Muscle layer of colon (tissue), 2 donors: ENCODE measurements at regions not wholly inside any gene's neighbourhood (a gene's known extent, or its start where the extent isn't known, plus 50 kb on each side); places are given as distances from the start of the nearest gene placed in this dataset.

Experiments used
- H3K27ac ChIP-seq: one replicate; pipeline ENCODE4 v1.7.0; 2013; ENCODE audit warnings: low read depth, mild to moderate bottlenecking, low read length, moderate library complexity
- H3K27me3 ChIP-seq, 2 donors: one replicate each; pipeline ENCODE4 v1.7.0; 2013; ENCODE audit warnings: low read length in 2 of 2, mild to moderate bottlenecking in 2 of 2; ENCODE audit not compliant: insufficient read depth in 2 of 2, control insufficient read depth in 1 of 2
- H3K36me3 ChIP-seq: one replicate; pipeline ENCODE4 v1.7.0; 2013; ENCODE audit warnings: mild to moderate bottlenecking, low read length; ENCODE audit not compliant: insufficient read depth
- H3K4me1 ChIP-seq: one replicate; pipeline ENCODE4 v1.7.0; 2013; ENCODE audit warnings: mild to moderate bottlenecking, low read length; ENCODE audit not compliant: insufficient read depth
- H3K4me3 ChIP-seq, 2 donors: one replicate each; pipeline ENCODE4 v1.7.0; 2013; ENCODE audit warnings: low read length in 2 of 2, low read depth in 1 of 2, mild to moderate bottlenecking in 1 of 2, moderate library complexity in 1 of 2
- H3K9ac ChIP-seq: one replicate; pipeline ENCODE4 v1.7.0; 2013; ENCODE audit warnings: low read length
- H3K9me3 ChIP-seq: one replicate; pipeline ENCODE4 v1.7.0; 2013; ENCODE audit warnings: mild to moderate bottlenecking, low read length
- donor health status: abdominal sarcoma.
- donor health status: Adenocarcinoma of cecum.

DNA sequence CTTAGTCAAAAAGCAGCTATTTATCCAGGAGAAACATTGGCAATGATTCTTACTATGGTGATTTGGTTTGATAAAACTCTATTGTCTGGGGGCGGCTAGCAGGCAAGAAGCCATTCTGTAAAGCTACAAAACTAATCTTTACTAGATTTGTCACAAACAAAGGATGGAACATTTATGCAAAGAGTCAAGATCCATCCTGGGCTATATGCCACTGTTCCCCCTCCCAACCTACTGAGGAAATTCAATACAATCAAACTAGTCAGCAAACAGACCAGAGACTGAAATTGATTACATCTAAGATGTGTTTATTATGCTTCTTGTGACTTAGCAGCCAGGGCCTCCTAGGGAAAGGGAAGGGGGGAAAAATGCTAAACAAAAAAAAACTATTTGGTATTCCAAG is 397.6 kb downstream of the GPAM start:
- no peaks in the 10 kb centered on the region for H3K4me1 ChIP-seq
- no peaks in the 10 kb centered on the region for H3K27me3 ChIP-seq
- no peaks in the 10 kb centered on the region for H3K36me3 ChIP-seq
- no peak overlapping the region for H3K9ac ChIP-seq
- no peak overlapping the region for H3K4me3 ChIP-seq
- no peak overlapping the region for H3K27ac ChIP-seq
- H3K9me3 ChIP-seq, result no peaks in the 10 kb centered on the region

DNA sequence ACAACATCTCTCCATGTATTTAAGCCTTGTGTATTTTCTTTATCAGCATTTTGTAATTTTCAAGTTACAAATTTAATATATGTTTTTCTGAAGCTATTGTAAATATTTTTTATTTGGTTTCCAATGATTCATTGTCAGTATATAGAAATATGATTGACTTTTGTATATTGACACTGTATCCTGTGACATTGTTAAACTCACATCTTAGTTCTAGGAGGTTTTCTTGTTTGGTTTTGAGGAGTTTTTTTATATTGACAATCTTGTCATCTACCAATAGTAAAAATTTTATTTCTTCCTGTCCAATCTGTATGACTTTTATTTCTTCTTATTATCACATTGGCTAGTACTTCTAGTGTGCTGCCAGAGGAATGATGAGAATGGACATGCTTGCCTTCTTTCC is 393.7 kb downstream of the GPAM start:
- Histone ChIP-seq H3K4me3 (no peak overlapping the region), H3K27me3 (no peaks in the 10 kb centered on the region), H3K9ac (no peak overlapping the region), H3K36me3 (no peaks in the 10 kb centered on the region), H3K27ac (no peak overlapping the region), H3K9me3 (no peaks in the 10 kb centered on the region), H3K4me1 (no peaks in the 10 kb centered on the region)

DNA sequence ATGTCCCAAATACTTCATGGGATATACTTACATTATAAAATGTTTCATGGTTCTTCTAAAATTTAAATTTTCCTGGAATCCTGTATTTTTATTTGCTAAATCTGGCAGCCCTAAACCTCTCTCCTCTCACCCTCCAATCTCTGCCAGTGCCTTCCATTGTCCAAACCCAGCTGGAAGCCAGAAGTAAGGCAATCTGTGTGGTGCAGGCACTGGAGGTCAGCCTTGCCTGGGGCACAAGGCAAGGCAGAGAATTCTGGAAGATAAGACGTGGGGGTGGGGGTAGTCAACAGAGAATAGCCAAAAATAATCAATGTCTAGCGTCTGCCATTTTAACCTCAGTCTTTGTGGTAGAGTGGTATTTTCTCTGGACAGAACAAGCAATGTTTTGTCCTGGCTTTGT is 381.7 kb downstream of the GPAM start:
- no peak overlapping the region for H3K9ac ChIP-seq
- H3K4me1 ChIP-seq, result no peaks in the 10 kb centered on the region
- H3K27me3 ChIP-seq, result no peaks in the 10 kb centered on the region
- no peak overlapping the region for H3K27ac ChIP-seq
- no peak overlapping the region for H3K4me3 ChIP-seq
- no peaks in the 10 kb centered on the region for H3K36me3 ChIP-seq
- H3K9me3 ChIP-seq, result no peaks in the 10 kb centered on the region

DNA sequence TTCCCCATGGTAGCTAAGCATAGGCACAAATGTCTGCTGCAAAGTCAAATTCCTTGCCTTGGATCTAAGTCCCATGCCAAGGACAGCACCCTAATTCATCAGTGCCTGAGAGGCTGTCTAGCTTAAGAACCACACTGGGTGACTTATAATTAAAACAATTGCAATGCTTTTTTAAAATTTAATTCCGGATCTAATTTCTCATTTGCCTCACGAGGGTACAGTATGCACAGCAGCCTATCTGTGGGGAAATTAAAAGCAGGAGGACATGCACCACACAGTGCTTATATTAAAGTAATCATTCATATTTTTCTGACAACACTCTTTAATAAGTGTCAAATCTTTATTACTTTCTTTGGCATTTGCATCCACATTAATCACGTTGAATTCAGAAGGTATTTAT is 378.8 kb downstream of the GPAM start:
- Histone ChIP-seq H3K9me3 (no peaks in the 10 kb centered on the region), H3K36me3 (no peaks in the 10 kb centered on the region), H3K4me1 (no peaks in the 10 kb centered on the region), H3K27me3 (no peaks in the 10 kb centered on the region), H3K4me3 (no peak overlapping the region), H3K9ac (no peak overlapping the region), H3K27ac (no peak overlapping the region)

DNA sequence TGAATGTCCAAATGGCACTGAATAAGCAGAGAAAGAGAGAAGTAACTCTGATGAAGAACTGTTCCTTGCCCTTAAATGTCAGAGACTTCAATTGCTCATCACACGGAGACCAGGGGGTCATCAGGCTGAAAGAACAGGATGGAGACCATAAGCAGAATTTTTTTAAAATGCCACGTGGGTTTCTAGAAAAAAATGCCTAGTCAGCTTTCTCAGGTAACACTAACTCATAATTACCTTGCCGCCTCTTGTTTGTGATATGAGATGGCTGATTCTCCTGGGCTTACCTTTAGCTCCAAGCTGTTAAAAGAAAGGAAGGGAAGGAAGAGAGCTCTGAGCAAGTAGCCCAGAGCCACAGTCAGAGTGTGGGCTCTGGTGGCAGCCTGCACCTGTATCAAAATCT is 372.0 kb downstream of the GPAM start:
- Histone ChIP-seq H3K27ac (no peak overlapping the region), H3K36me3 (no peaks in the 10 kb centered on the region), H3K9me3 (no peaks in the 10 kb centered on the region), H3K4me1 (no peaks in the 10 kb centered on the region), H3K27me3 (no peaks in the 10 kb centered on the region), H3K9ac (no peak overlapping the region), H3K4me3 (no peak overlapping the region)

DNA sequence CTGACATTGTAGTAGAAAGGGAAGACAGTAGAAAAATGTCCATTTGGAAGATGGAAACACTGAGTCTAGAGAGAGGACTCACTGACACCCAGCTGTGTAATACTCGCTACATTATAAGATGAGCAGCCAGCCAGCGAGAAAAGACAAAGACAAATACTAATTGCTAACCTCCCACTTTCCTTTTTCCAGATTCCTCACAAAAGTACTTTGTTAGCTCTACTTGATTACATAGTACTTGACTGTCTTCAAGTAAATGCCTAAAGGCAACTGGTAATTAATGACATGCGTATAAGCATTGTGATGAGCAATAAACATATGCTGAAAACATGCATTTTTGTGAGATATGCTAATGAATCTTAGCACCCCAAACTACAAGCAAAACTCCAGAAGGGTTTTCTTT is 363.1 kb downstream of the GPAM start:
- Histone ChIP-seq H3K4me1 (peaks cover 36% of the 10 kb centered on the region), H3K27ac (no peak overlapping the region), H3K27me3 (no peaks in the 10 kb centered on the region), H3K9me3 (no peaks in the 10 kb centered on the region), H3K4me3 (no peak overlapping the region), H3K36me3 (no peaks in the 10 kb centered on the region), H3K9ac (no peak overlapping the region)

DNA sequence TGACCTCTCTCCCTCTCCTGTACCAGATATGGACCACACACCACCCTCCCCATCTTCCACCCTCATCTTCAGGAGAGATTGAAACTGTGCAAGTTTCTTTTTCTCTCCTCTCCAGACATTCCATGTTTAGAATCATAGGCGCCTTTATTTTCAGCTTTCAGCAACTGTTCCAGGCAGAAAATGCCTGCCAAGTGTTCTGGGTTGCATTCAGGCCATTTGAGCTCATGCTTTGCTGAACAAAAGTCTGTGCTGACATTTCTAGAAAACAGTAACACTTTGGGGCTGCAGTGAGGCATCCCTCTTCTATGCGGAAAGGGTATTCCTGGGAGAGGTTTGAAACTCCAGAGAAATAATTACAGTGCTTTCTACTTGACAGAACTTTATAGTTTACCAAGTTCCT is 361.7 kb downstream of the GPAM start:
- Histone ChIP-seq H3K4me1 (peaks cover 36% of the 10 kb centered on the region), H3K27ac (peak overlapping the region; percentile 66), H3K9me3 (no peaks in the 10 kb centered on the region), H3K27me3 (no peaks in the 10 kb centered on the region), H3K36me3 (no peaks in the 10 kb centered on the region), H3K9ac (no peak overlapping the region), H3K4me3 (no peak overlapping the region)

DNA sequence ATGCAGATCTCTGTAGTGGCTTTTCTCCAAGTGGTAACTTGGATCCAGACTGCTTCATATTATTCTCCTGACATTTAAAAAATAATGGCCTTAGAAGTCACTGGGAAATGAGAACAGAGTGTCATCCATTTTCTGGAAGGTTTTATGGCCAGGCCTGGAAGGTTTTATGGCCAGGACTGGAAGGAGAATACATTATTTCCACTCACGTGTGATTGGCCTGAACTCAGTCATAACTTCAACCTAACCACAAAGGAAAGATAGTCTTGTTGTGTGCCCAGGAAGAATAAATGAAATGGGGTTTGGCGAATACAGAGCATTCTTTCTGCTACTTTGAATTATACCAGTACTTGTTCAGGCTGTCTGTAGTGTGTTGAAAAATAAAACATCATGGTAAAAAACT is 360.9 kb downstream of the GPAM start:
- H3K27ac ChIP-seq, result peak overlapping the region; percentile 66
- H3K4me3 ChIP-seq, result no peak overlapping the region
- H3K36me3 ChIP-seq, result no peaks in the 10 kb centered on the region
- peaks cover 36% of the 10 kb centered on the region for H3K4me1 ChIP-seq
- no peaks in the 10 kb centered on the region for H3K27me3 ChIP-seq
- H3K9ac ChIP-seq, result no peak overlapping the region
- no peaks in the 10 kb centered on the region for H3K9me3 ChIP-seq

DNA sequence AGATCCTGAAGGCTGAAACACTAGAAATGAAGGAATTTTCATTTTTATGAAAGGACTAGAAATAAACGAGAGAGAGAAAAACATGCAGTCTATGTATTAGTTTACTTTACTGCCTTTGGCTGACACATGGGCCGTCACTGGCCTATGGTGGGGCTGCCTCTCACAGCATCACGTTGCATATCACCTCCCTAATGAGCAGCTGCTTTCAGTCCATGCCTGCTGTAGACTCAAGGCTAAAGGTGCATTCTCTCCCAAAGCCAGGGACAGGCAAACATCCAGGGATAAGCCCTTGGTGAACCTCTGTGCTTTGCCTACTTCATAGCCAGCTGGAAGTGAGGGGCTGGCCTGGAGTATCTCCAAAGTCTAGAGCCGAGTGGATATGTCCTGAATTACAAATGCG is 359.4 kb downstream of the GPAM start:
- no peak overlapping the region for H3K4me3 ChIP-seq
- no peak overlapping the region for H3K27ac ChIP-seq
- H3K9me3 ChIP-seq, result no peaks in the 10 kb centered on the region

DNA sequence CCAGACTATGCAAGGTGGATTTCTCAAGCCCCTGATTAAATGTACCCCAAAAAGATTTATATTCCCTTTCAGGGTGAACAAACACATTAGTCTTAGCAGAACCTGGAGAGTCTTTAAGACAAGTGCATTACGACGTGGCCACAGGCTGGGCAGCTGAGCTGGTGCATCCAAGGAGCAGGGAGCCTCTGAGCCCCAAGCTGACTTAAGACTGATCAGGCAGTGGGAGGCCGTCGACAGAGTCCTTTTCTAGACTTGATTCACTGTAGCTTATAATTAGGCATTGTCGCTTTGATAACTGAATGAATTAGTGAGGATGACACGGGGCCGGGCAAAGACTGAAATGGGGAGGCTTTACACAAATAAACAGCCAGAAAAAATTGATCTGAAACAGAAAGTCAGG is 353.2 kb downstream of the GPAM start:
- Histone ChIP-seq H3K36me3 (no peaks in the 10 kb centered on the region), H3K27me3 (no peaks in the 10 kb centered on the region), H3K9ac (no peak overlapping the region), H3K27ac (peak overlapping the region; percentile 46), H3K4me3 (peak overlapping the region in 1 of 2 donors; percentile 10), H3K9me3 (no peaks in the 10 kb centered on the region), H3K4me1 (peaks cover 31% of the 10 kb centered on the region)

More for the DNA sequence above, 359.4 kb downstream of the GPAM start:
- Histone ChIP-seq H3K27me3 (no peaks in the 10 kb centered on the region), H3K4me1 (peaks cover 38% of the 10 kb centered on the region), H3K36me3 (no peaks in the 10 kb centered on the region), H3K9ac (no peak overlapping the region)

DNA sequence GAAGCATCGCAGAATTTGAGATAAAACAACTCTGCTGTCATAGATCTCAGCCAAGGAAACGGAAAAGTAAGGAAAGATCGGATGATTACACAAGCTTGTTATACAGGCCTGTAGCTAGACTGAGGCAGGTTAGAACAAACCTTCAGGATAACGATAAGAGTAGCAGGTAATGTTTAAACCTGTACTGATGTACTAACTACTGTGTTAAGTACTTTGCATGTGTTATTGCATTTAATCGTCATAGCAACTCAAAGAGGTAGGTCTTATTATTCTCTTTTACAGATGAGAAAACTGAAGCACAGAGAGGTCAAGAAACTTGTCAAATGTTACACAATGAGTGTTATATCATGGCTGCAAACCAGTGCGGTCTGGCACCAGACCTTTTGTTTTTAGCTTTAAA is 352.5 kb downstream of the GPAM start:
- H3K27me3 ChIP-seq, result no peaks in the 10 kb centered on the region
- H3K27ac ChIP-seq, result no peak overlapping the region
- H3K9me3 ChIP-seq, result no peaks in the 10 kb centered on the region
- H3K9ac ChIP-seq, result no peak overlapping the region
- H3K36me3 ChIP-seq, result no peaks in the 10 kb centered on the region
- H3K4me3 ChIP-seq, result no peak overlapping the region
- peaks cover 36% of the 10 kb centered on the region for H3K4me1 ChIP-seq

DNA sequence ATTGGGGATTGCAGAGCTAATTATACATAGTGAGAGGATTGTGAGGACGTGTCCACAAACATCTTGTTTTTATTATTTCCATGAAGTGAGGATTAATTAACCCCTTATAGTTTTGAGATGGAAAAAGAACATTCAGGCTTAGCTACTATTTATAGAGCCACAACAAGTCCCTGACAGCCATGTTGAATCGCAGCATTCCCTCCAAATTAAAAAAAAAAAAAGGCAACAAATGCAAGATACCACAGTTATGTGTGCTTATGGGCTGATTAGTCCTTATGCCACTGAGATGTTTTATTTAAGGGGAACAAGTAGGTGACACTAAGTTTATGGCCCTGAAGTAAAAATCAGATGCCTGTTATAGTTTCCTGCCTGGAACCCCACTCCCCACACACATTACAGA is 350.3 kb downstream of the GPAM start:
- no peak overlapping the region for H3K4me3 ChIP-seq
- no peaks in the 10 kb centered on the region for H3K36me3 ChIP-seq
- H3K4me1 ChIP-seq, result peaks cover 36% of the 10 kb centered on the region

More for the DNA sequence above, 350.3 kb downstream of the GPAM start:
- H3K9ac ChIP-seq, result no peak overlapping the region
- no peaks in the 10 kb centered on the region for H3K27me3 ChIP-seq
- H3K9me3 ChIP-seq, result no peaks in the 10 kb centered on the region
- no peak overlapping the region for H3K27ac ChIP-seq
